DND-41 (cell line): ENCODE measurements at regions not wholly inside any gene's neighbourhood (a gene's known extent, or its start where the extent isn't known, plus 50 kb on each side); places are given as distances from the start of the nearest gene placed in this dataset.

Experiments used
- ATAC-seq: fragments of 200-7000 bp; cut with Tn5 transposase; 3 replicates; pipeline ENCODE4 v1.9.1; 2021; ENCODE audit warnings: low read depth; ENCODE audit not compliant: insufficient read depth
- DNase-seq: peaks from one replicate; pipeline ENCODE4 v3.0.0-alpha.2; 2020
- H2AFZ ChIP-seq: 2 replicates; pipeline ENCODE4 v1.6.0; 2012; ENCODE audit warnings: low read depth, low read length
- H3K27ac ChIP-seq: 2 replicates; pipeline ENCODE4 v1.5.1; 2012; ENCODE audit warnings: low read length, inconsistent platforms
- H3K27me3 ChIP-seq: fragments of 200-600 bp; sonication (generic); 2 replicates; pipeline ENCODE4 v1.6.0; 2012; ENCODE audit warnings: low read length, mild to moderate bottlenecking, inconsistent platforms; ENCODE audit not compliant: insufficient read depth, poor library complexity
- H3K36me3 ChIP-seq: 2 replicates; pipeline ENCODE4 v1.5.1; 2012; ENCODE audit warnings: low read length, inconsistent platforms; ENCODE audit not compliant: insufficient read depth
- H3K4me1 ChIP-seq: 2 replicates; pipeline ENCODE4 v1.5.1; 2012; ENCODE audit warnings: mild to moderate bottlenecking, low read length; ENCODE audit not compliant: insufficient read depth
- H3K4me2 ChIP-seq: 2 replicates; pipeline ENCODE4 v1.6.0; 2012; ENCODE audit warnings: mild to moderate bottlenecking, moderate library complexity, low read length, inconsistent platforms; ENCODE audit not compliant: insufficient read depth
- H3K4me3 ChIP-seq, 2 experiments: fragments of 200-600 bp in 1 of 2; shearing (Covaris generic) in 1 of 2; 2 replicates each; pipeline ENCODE4 v1.5.1; 2012 to 2016; ENCODE audit warnings: inconsistent platforms in 2 of 2, low read length in 2 of 2, mild to moderate bottlenecking in 2 of 2, low read depth in 1 of 2, moderate library complexity in 1 of 2
- H3K79me2 ChIP-seq: 2 replicates; pipeline ENCODE4 v1.6.0; 2012; ENCODE audit warnings: low read length, inconsistent platforms; ENCODE audit not compliant: insufficient read depth
- H3K9ac ChIP-seq: 2 replicates; pipeline ENCODE4 v1.6.0; 2012; ENCODE audit warnings: low read depth, mild to moderate bottlenecking, inconsistent platforms, low read length, moderate library complexity
- H3K9me3 ChIP-seq: 2 replicates; pipeline ENCODE4 v1.5.1; 2012; ENCODE audit warnings: low read length, moderate library complexity, mild to moderate bottlenecking, inconsistent platforms; ENCODE audit not compliant: insufficient read depth, severe bottlenecking
- H4K20me1 ChIP-seq: 2 replicates; pipeline ENCODE4 v1.6.0; 2012; ENCODE audit warnings: low read length; ENCODE audit not compliant: insufficient read depth
- EZH2 ChIP-seq: IDR thresholded peaks from 3 replicates; pipeline ENCODE4 v1.6.1; 2012; ENCODE audit warnings: borderline replicate concordance, low read depth, mild to moderate bottlenecking, moderate library complexity, low read length, inconsistent platforms; ENCODE audit not compliant: severe bottlenecking
- TF ChIP-seq, protein P1 (sequence below): IDR thresholded peaks from 2 replicates; pipeline ENCODE4 v1.5.1; 2012; ENCODE audit warnings: borderline replicate concordance, low read length, moderate library complexity, mild to moderate bottlenecking; ENCODE audit not compliant: poor library complexity, severe bottlenecking; ENCODE audit errors: extremely low read depth

GRCh38 chr20:39829661-39830060 lies 859.4 kb downstream of the MAFB start:
- Histone ChIP-seq H3K4me2 (no peak overlapping the region), H3K27me3 (peaks cover 5% of the 10 kb centered on the region), H3K4me3 (no peak overlapping the region), H3K36me3 (no peaks in the 10 kb centered on the region), H3K79me2 (no peaks in the 10 kb centered on the region), H3K4me1 (peaks cover 16% of the 10 kb centered on the region), H4K20me1 (no peaks in the 10 kb centered on the region), H2AFZ (no peak overlapping the region), H3K9ac (no peak overlapping the region), H3K27ac (no peak overlapping the region), H3K9me3 (no peaks in the 10 kb centered on the region)
- ATAC-seq: no peak
- DNase-seq: no peak
- TF ChIP-seq, protein P1, sequence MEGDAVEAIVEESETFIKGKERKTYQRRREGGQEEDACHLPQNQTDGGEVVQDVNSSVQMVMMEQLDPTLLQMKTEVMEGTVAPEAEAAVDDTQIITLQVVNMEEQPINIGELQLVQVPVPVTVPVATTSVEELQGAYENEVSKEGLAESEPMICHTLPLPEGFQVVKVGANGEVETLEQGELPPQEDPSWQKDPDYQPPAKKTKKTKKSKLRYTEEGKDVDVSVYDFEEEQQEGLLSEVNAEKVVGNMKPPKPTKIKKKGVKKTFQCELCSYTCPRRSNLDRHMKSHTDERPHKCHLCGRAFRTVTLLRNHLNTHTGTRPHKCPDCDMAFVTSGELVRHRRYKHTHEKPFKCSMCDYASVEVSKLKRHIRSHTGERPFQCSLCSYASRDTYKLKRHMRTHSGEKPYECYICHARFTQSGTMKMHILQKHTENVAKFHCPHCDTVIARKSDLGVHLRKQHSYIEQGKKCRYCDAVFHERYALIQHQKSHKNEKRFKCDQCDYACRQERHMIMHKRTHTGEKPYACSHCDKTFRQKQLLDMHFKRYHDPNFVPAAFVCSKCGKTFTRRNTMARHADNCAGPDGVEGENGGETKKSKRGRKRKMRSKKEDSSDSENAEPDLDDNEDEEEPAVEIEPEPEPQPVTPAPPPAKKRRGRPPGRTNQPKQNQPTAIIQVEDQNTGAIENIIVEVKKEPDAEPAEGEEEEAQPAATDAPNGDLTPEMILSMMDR: peak; percentile 0
- TF ChIP-seq EZH2: no peak

DNA sequence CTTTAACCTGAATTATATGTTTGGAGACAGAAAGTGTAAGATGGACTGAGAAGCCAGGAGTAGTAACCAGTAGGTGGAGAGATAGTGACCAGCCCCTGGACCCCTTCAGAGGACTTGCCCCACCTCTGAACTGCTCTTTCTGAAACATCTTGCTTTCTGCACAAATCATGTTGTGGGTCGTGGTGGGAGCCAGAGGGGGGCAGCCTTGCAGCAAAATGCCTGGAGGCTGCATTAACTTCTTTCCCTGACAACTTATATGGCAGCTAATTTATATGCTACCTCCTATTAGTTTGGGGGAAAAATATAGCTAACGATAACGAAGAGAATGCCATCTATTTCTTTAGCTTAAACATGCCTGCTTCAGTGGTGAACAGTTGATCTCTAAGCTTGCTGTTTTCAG lies 859.8 kb downstream of the MAFB start:
- H3K36me3 ChIP-seq: no peaks in the 10 kb centered on the region
- H4K20me1 ChIP-seq: no peaks in the 10 kb centered on the region
- no peaks in the 10 kb centered on the region for H3K79me2 ChIP-seq
- H3K4me1 ChIP-seq: peaks cover 16% of the 10 kb centered on the region
- no peak overlapping the region for H3K9ac ChIP-seq
- no peak overlapping the region for H2AFZ ChIP-seq
- DNase-seq (no peak), ATAC-seq (no peak)
- H3K27ac ChIP-seq: no peak overlapping the region
- H3K4me3 ChIP-seq: no peak overlapping the region
- no peaks in the 10 kb centered on the region for H3K9me3 ChIP-seq
- H3K4me2 ChIP-seq: no peak overlapping the region
- TF ChIP-seq EZH2: no peak
- TF ChIP-seq, protein P1: peak; percentile 34
- H3K27me3 ChIP-seq: peaks cover 5% of the 10 kb centered on the region

DNA sequence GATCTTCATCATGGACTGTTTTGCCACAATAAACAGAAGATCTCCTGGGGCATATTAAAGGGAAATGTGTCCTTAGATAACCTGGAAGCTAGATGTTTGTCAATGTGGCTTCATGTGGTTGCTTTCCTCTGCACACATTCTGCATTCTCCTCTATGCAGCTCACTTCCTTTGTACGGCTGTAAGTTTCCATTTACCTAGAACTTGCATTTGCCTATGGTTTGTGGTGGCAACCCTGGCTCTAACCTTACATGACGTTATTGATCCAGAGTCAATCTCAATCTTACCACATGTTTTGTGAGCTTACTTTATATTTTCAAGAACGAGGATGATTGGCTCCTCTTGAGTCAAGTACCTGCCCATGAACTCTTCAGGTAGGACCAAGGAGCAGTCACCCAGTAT lies 863.1 kb downstream of the MAFB start:
- no peak for TF ChIP-seq EZH2
- TF ChIP-seq, protein P1: no peak
- no peak overlapping the region for H3K9ac ChIP-seq
- peaks cover 5% of the 10 kb centered on the region for H3K27me3 ChIP-seq
- H3K9me3 ChIP-seq: no peaks in the 10 kb centered on the region
- no peaks in the 10 kb centered on the region for H4K20me1 ChIP-seq
- ATAC-seq (peak; percentile 48; the same call in 1 of the 3 replicates), DNase-seq (no peak)
- peaks cover 16% of the 10 kb centered on the region for H3K4me1 ChIP-seq
- no peaks in the 10 kb centered on the region for H3K36me3 ChIP-seq
- no peak overlapping the region for H3K27ac ChIP-seq
- H3K4me2 ChIP-seq: no peak overlapping the region
- no peak overlapping the region for H2AFZ ChIP-seq
- no peaks in the 10 kb centered on the region for H3K79me2 ChIP-seq
- H3K4me3 ChIP-seq: no peak overlapping the region

GRCh38 chr20:39825524-39825923 lies 863.4 kb downstream of the DHX35 start:
- Histone ChIP-seq H2AFZ (no peak overlapping the region), H3K4me3 (no peak overlapping the region), H3K9ac (no peak overlapping the region), H3K4me2 (no peak overlapping the region), H3K27ac (no peak overlapping the region), H3K79me2 (no peaks in the 10 kb centered on the region), H3K4me1 (peaks cover 16% of the 10 kb centered on the region), H3K27me3 (peaks cover 5% of the 10 kb centered on the region), H3K36me3 (no peaks in the 10 kb centered on the region), H3K9me3 (no peaks in the 10 kb centered on the region), H4K20me1 (no peaks in the 10 kb centered on the region)
- ATAC-seq: no peak
- DNase-seq: no peak
- TF ChIP-seq, protein P1: no peak
- TF ChIP-seq EZH2: no peak
